ENCODE measurements at regions not wholly inside any gene's neighbourhood (a gene's known extent, or its start where the extent isn't known, plus 50 kb on each side); places are given as distances from the start of the nearest gene placed in this dataset.
"Not testable (repeated sequence)": the region's sequence is repeated elsewhere in the genome, so short reads cannot be mapped to it uniquely, and the experiment has no call there.

DNA sequence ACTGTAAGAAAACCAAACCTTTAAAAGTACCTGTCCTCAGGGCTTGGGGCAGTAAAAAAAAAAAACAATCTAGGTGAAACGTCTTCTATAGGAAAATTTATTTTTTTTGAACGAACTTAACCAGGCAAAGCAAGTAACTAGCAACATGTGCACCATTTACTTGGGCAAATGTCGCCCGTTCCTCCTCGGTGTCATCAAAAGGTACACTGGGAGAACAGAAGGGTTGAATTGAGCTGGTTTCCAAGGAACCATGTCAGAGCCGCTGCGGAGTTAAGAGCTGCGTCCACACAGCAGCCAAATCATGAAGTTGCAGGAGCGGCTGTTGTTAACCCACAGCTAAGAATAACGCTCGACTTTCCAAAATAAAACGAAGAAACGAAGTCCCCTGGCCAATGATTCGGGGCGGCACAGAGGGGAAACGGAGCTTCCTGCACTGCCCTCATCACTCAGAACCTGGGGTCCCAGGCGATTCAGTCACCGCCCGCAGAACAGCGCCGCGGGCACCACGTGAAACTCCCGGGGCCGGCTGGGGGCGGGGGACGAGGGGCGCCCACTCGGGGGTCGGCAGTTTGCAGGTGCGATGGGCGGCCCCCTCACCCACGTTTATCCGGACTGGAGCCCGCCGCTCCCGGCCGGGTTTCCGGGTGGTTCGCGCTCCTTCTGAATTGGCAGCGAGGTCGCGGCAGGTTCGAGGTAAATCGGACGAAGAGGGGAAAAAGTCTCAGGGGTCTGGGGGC lies 53.6 kb upstream of the PLGLB1 start:
- H3K9me3 ChIP-seq; H3K36me3 ChIP-seq; H3K27me3 ChIP-seq; intact Hi-C loops (cut with DNase I); DNase-seq (ENCODE audit: extremely low spot score): not testable (repeated sequence)
- peak overlapping the region; percentile 66 to 86 (median 73) for H3K4me3 ChIP-seq
- WGBS, result under 1% methylated on average over 10 of the region's 47 CpGs
- H3K4me1 ChIP-seq, result peaks cover 3 to 12% (median 7%) of the 10 kb centered on the region in 4 donors
- H3K27ac ChIP-seq (replicated peaks in 1 of 4), result peak overlapping the region; percentile 90 to 96 (median 94)

DNA sequence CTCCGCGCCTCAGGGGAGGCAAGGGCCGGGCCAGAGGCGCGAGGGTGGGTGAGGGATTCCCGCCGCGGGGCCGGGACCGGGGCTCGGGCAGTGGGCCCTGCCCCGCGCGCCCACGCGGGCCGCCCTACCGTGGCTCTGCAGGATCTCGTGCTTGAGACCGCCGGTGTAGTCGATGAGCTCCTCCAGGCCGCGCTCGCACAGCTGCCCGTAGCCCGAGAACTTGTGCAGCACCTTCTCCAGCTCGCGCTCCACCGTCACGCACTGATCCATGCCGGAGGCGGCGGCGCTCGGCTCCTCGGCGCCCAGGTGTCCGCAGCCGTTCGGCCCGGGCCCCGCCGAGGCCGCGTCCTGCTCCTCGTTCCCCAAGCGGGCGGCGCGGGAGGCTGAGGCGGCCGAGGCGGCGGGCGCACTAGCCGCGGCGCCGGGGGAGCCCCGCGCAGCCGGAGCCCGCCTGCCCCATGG lies 54.2 kb upstream of the PLGLB1 start:
- H3K4me1 ChIP-seq; H3K36me3 ChIP-seq; H3K27me3 ChIP-seq; DNase-seq (ENCODE audit: extremely low spot score); intact Hi-C loops (cut with DNase I); H3K9me3 ChIP-seq: not testable (repeated sequence)
- no CpG with 5 or more reads among the region's 64 CpGs for WGBS
- Histone ChIP-seq H3K4me3 (peak overlapping the region; percentile 66 to 86 (median 73)), H3K27ac (replicated peaks in 1 of 4) (peak overlapping the region; percentile 90 to 96 (median 94))

DNA sequence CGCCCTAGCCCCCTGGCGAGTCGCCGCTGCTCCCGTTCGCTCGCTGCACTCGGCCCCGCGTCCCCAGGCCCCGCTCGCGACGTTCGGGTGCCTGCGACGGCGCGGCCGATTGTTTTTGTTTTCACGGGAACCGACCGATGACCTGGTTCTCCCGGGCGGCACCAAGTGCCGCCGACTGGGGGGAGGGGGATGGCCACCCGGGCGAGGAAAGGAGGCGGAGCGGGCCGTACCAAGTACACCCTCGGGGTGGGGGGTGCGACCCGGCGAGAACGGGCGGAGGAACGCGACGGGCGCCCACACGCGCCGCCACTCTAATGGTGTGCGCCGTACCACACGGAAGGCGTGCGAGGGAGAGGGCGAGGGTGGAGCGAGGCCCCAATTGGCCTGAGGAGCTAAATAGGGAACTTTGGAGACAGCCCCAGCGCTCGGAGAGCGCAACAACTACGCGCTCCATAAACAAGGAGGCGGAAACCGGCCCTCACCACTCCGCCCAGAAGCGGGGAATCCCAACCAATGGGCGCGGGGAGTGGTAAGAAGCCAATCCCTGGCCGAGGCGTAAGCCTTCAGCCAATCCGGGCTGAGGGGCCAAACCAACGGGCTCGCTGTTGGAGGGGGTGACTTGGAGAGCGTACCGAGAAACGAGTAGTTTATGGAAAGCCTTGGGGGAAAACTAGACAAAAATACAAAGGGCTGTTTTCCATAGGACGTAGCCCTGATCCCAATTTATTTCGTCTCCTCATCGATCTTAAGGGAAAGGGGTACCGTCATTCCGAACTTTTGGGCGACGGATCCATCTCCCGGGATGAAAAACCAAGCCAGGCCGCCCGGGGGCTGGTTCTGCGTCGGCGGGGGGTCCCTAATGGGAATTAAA lies 54.8 kb upstream of the PLGLB1 start:
- H3K4me1 ChIP-seq; H3K9me3 ChIP-seq; H3K27me3 ChIP-seq; H3K36me3 ChIP-seq; intact Hi-C loops (cut with DNase I): not testable (repeated sequence)
- DNase-seq (ENCODE audit: extremely low spot score), result peak; percentile 94
- 0% methylated on average over 13 of the region's 84 CpGs for WGBS
- peak overlapping the region; percentile 90 to 96 (median 94) for H3K27ac ChIP-seq (replicated peaks in 1 of 4)
- peak overlapping the region; percentile 66 to 86 (median 73) for H3K4me3 ChIP-seq
- TF ChIP-seq POLR2A (IDR thresholded peaks at IDR 0.05; ENCODE audit: low read depth) (peak; percentile 45), POLR2AphosphoS5 (IDR thresholded peaks at IDR 0.05) (peak in 1 of 2 donors; percentile 66)

DNA sequence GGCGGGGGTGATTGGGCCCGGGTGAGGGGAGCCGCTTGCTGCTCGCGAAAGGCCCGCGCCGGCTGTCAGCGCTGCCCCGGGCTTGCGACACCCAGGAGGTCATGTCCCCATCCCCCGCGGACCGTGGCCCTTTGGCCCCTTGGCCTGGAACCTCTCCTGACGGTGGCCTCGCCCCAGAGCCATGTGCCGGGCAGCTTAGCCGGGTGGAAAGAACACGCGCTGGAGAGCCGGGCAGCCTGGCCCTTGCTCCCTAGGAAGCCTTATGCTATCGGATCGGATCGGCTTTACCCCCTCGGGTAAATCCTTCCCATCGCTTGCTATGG lies 55.4 kb upstream of the PLGLB1 start:
- H3K9me3 ChIP-seq; intact Hi-C loops (cut with DNase I); H3K36me3 ChIP-seq; H3K27me3 ChIP-seq; H3K4me1 ChIP-seq; DNase-seq (ENCODE audit: extremely low spot score): not testable (repeated sequence)
- peak overlapping the region; percentile 90 to 96 (median 94) for H3K27ac ChIP-seq (replicated peaks in 1 of 4)
- peak overlapping the region; percentile 66 to 86 (median 73) for H3K4me3 ChIP-seq
- WGBS, result 0% methylated on average over 1 of the region's 26 CpGs

DNA sequence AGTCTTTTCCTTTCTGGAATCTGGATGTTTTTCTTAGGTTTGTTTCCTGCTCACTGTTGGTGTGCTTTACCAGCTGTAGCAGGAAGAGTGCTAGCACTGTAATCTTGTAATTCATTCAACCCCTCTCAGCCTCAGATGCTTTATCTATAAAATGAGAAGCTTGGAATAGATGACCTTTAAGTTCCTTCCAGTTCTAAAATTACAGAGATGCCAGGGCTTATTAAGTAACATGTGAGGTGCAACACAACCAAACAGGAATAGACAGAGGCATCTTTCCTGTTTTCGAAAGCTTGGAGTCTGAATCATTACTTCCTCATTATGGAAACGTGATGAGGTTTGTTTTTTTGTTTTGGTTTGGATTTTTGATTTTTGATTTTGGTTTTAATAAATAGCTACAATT lies 60.1 kb upstream of the PLGLB1 start:
- H3K27ac ChIP-seq (replicated peaks in 1 of 4); H3K9me3 ChIP-seq; intact Hi-C loops (cut with DNase I); DNase-seq (ENCODE audit: extremely low spot score); H3K4me3 ChIP-seq; H3K4me1 ChIP-seq; H3K36me3 ChIP-seq; H3K27me3 ChIP-seq: not testable (repeated sequence)
- WGBS, result no CpG with 5 or more reads among the region's 2 CpGs

DNA sequence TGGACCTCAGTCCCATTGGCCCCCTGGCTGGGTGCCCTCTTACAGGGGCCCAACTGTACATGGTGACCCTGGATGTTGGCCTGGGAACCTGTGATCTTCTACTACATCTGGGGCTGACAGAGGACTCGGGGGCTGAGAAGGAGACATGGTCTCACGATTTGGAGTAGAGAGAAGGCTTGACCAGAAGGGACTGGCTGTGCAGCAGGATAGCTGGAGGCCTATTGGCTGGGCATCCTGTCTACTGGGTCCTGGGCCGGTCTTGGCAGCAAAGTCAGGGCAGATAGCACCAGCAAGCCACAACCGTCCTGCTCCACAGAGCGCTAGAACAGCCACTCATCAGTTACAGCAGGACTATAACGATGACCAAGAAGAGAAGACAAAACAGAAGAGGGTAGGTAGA lies 66.4 kb upstream of the PLGLB1 start:
- WGBS, result 95% methylated on average over 6 of the region's 6 CpGs
- H3K4me1 ChIP-seq; H3K9me3 ChIP-seq; H3K27me3 ChIP-seq; H3K36me3 ChIP-seq; H3K4me3 ChIP-seq; DNase-seq (ENCODE audit: extremely low spot score); intact Hi-C loops (cut with DNase I); H3K27ac ChIP-seq (replicated peaks in 1 of 4): not testable (repeated sequence)

DNA sequence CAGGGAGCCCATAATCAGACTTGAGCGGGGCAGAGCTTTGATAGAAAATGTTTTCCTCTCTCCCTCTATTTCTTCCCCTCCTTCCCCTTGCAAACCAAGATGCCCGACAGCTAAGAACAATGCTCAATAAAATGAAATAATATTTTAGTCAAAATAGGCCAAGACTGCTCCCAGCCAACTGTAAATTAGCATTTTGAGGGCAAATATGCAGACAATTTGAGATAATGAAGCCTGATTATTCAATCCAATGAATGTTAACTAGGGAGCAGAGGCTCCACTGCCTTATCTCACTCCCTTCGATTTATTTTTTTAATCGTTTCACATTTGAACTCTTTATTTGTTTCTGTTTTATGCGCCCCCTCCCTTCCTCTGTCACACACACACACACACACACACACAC lies 67.8 kb upstream of the PLGLB1 start:
- intact Hi-C loops (cut with DNase I); H3K4me3 ChIP-seq: not testable (repeated sequence)
- WGBS, result 87% methylated on average over 4 of the region's 5 CpGs

DNA sequence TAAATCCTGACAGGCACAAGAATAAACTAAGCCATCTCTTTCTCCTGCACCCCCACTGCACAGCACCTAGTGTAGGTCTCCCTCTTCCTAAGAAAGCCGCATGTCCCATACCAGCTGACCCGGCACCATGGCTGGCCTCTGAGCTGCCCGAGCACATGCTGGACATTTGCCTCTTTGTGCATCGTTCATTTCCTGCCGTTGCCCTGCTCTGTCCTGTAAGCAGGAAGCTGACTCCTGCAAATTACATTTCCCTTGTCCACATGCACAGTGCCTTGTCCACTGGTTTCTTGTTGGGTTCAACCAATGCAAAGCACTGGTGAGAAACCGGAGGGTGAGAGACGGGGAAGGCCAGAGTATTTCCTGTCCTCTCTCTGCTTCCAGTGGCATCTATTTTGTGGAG lies 71.6 kb upstream of the PLGLB1 start:
- intact Hi-C loops (cut with DNase I); H3K4me1 ChIP-seq; H3K36me3 ChIP-seq; DNase-seq (ENCODE audit: extremely low spot score); H3K27ac ChIP-seq (replicated peaks in 1 of 4); H3K4me3 ChIP-seq; H3K9me3 ChIP-seq; H3K27me3 ChIP-seq: not testable (repeated sequence)
- WGBS, result 83% methylated on average over 2 of the region's 7 CpGs

More for the DNA sequence above, 67.8 kb upstream of the PLGLB1 start:
- not testable (repeated sequence) for DNase-seq (ENCODE audit: extremely low spot score); H3K36me3 ChIP-seq; H3K27ac ChIP-seq (replicated peaks in 1 of 4); H3K4me1 ChIP-seq; H3K9me3 ChIP-seq; H3K27me3 ChIP-seq

DNA sequence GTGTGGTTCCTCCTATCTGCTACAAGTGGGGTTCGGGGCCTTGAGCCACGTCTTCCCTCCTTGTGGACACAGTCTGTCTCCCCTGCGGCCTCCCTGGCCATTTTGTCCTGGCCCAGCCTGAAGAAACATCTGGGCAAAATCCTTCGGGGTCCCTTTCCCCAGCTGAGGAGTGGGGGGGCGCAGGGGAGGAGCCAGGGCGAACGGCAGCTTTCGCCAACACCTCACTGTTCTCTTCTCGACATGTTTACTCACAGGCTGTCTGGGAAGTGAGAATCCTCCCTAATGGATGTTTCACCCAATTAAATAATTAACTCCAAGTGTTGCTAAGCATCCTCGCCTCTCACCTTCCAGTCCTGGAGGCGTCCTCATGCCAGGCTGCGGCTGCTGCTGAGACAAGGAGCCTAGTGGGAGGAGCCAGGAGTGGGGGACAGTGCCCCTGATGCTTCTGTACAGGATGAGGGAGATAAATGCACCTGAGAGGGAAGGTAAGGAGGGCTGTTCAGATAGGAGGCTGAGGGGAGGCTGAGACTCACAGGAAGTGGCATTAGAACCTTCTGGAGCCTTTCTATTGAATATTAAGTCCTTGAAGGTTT lies 72.4 kb upstream of the PLGLB1 start:
- WGBS, result 61% methylated on average over 6 of the region's 12 CpGs
- intact Hi-C loops (cut with DNase I); H3K27me3 ChIP-seq; H3K27ac ChIP-seq (replicated peaks in 1 of 4); H3K4me1 ChIP-seq; H3K4me3 ChIP-seq; H3K36me3 ChIP-seq; H3K9me3 ChIP-seq; DNase-seq (ENCODE audit: extremely low spot score): not testable (repeated sequence)

DNA sequence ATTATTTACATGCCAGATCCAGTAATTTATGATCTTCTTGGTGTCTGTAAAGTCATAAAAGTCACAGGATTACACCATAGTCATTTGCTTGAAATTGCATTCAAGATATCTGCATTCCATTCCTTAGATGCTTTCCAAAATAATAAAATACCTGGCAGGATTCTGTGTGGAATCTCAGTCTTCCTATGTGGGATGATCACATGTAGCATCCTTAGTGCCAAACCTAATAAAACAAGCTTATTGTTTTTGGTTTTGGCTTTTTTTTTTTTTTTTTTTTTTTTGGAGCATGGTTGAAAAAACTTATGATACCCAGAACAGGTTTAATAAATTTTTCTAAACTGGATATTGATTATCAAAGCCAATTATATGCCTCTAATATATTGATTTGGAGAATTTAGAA lies 74.2 kb upstream of the PLGLB1 start:
- H3K9me3 ChIP-seq; H3K36me3 ChIP-seq; H3K4me3 ChIP-seq; intact Hi-C loops (cut with DNase I); DNase-seq (ENCODE audit: extremely low spot score); H3K27ac ChIP-seq (replicated peaks in 1 of 4); H3K27me3 ChIP-seq; H3K4me1 ChIP-seq: not testable (repeated sequence)

DNA sequence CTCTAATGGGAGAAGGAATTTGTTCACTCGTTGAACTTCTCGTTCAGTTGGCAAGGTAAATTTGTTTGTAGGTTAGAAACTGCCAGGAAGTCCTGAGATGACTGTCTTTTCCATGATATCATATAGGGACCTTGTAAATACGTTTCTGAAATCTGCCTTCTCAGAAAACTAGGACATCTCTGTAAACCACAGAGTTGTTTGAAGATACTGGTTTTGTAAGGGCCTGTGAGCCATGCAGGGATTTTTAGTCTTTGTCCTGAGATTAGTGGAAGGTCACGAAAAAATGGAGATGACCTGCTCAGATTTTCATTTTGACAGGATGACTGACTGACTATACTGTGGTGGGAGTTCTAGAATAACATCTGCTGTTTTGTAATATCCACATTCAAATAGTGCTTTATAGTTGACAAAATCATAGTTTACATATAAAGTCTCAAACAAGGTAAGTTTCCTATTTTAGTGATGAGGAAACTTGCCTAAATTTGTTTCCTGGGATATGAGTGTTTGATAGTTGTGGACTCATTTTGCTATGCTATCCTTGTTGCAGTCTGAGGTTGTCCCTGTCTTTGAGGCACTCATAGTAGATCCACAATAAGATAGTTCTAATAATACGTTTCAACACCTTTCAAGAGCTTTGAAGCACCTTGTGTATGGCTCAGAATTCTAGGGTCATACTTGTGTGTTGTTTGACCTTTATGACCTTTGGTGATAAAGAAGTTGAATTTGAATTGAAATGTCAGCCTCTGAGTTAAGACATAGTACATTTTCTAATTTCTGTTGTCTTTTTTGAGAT lies 107.3 kb upstream of the PLGLB1 start:
- H3K9me3 ChIP-seq; H3K4me3 ChIP-seq; H3K27ac ChIP-seq (replicated peaks in 1 of 4); H3K27me3 ChIP-seq; H3K36me3 ChIP-seq; DNase-seq (ENCODE audit: extremely low spot score); intact Hi-C loops (cut with DNase I); H3K4me1 ChIP-seq: not testable (repeated sequence)
- WGBS, result 82% methylated on average over 3 of the region's 5 CpGs

DNA sequence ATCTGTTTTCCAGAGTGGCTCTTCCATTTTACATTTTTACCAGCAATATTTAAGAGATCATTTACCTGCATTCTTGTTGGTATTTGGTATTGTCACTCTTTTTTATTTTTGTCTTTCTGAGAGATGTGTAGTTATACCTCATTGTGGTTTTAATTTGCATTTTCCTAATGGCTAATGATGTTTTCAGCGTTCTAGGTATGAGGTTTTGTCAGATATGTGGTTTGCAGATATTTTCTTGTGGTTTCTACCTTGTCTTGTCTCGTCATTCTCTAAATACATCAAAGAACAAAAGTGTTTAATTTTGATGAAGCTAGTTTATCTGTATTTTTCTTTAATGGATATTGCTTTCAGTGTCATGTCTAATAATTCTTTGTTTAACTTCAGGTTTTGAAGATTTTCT lies 110.9 kb upstream of the PLGLB1 start:
- H3K9me3 ChIP-seq; DNase-seq (ENCODE audit: extremely low spot score); H3K4me1 ChIP-seq; H3K36me3 ChIP-seq; H3K27me3 ChIP-seq; intact Hi-C loops (cut with DNase I); H3K4me3 ChIP-seq; H3K27ac ChIP-seq (replicated peaks in 1 of 4): not testable (repeated sequence)
- WGBS, result 75% methylated on average over 1 of the region's 2 CpGs

All from esophagus muscularis mucosa (tissue), 4 donors.